Muscle of leg (tissue), 3 donors: ENCODE measurements at regions not wholly inside any gene's neighbourhood (a gene's known extent, or its start where the extent isn't known, plus 50 kb on each side); places are given as distances from the start of the nearest gene placed in this dataset.

ENCODE experiments used
- DNase-seq: peaks from one replicate; pipeline ENCODE4 v3.0.0; 2013
- H3K27ac ChIP-seq: one replicate; pipeline ENCODE4 v1.5.1; 2013; ENCODE audit warnings: mild to moderate bottlenecking, low read length, control low read depth
- H3K27me3 ChIP-seq: one replicate; pipeline ENCODE4 v1.6.1; 2013; ENCODE audit warnings: low read length; ENCODE audit not compliant: control insufficient read depth, insufficient read depth
- H3K36me3 ChIP-seq: one replicate; pipeline ENCODE4 v1.6.1; 2013; ENCODE audit warnings: low read length; ENCODE audit not compliant: control insufficient read depth, insufficient read depth
- H3K4me1 ChIP-seq: one replicate; pipeline ENCODE4 v1.6.1; 2013; ENCODE audit warnings: low read length; ENCODE audit not compliant: control insufficient read depth, insufficient read depth
- H3K4me3 ChIP-seq: one replicate; pipeline ENCODE4 v1.5.1; 2013; ENCODE audit warnings: low read length, control low read depth
- H3K9me3 ChIP-seq: replicated peaks from 2 replicates; pipeline ENCODE4 v1.6.1; 2013; ENCODE audit warnings: low read depth, low read length; ENCODE audit not compliant: control insufficient read depth
- WGBS: methylation state at CpG from one replicate; pipeline ENCODE4 v1.1.5; 2013; ENCODE audit warnings: missing lambda C conversion rate; ENCODE audit not compliant: insufficient coverage; 5-methylcytosine and 5-hydroxymethylcytosine counted together

- no peak for DNase-seq
- Histone ChIP-seq H3K27ac (no peak overlapping the region), H3K36me3 (no peaks in the 10 kb centered on the region), H3K4me1 (no peaks in the 10 kb centered on the region), H3K27me3 (no peaks in the 10 kb centered on the region), H3K9me3 (no peaks in the 10 kb centered on the region), H3K4me3 (no peak overlapping the region)
- 60% methylated on average over 1 of the region's 4 CpGs for WGBS
Observed at GRCh38 chr3:76432396-76432795, 607.5 kb upstream of the ROBO2 start.

GRCh38 chr3:76436894-76437293 lies 603.0 kb upstream of the ROBO2 start:
- no peak overlapping the region for H3K4me3 ChIP-seq
- no CpG with 5 or more reads among the region's 3 CpGs for WGBS
- DNase-seq: no peak
- H3K36me3 ChIP-seq: no peaks in the 10 kb centered on the region
- no peak overlapping the region for H3K27ac ChIP-seq
- no peaks in the 10 kb centered on the region for H3K9me3 ChIP-seq
- H3K27me3 ChIP-seq: no peaks in the 10 kb centered on the region
- no peaks in the 10 kb centered on the region for H3K4me1 ChIP-seq

- H3K27me3 ChIP-seq: no peaks in the 10 kb centered on the region
- 64% methylated on average over 2 of the region's 2 CpGs for WGBS
- no peak overlapping the region for H3K27ac ChIP-seq
- H3K36me3 ChIP-seq: no peaks in the 10 kb centered on the region
- no peak for DNase-seq
- H3K4me3 ChIP-seq: no peak overlapping the region
- H3K9me3 ChIP-seq: peaks cover 3% of the 10 kb centered on the region
- H3K4me1 ChIP-seq: no peaks in the 10 kb centered on the region
Observed at GRCh38 chr3:76438971-76439370, 600.9 kb upstream of the ROBO2 start.

GRCh38 chr3:76442374-76442915 lies 597.5 kb upstream of the ROBO2 start:
- H3K36me3 ChIP-seq: no peaks in the 10 kb centered on the region
- H3K4me3 ChIP-seq: no peak overlapping the region
- H3K9me3 ChIP-seq: peaks cover 3% of the 10 kb centered on the region
- DNase-seq: no peak
- no peak overlapping the region for H3K27ac ChIP-seq
- H3K27me3 ChIP-seq: no peaks in the 10 kb centered on the region
- 75% methylated on average over 4 of the region's 8 CpGs for WGBS
- H3K4me1 ChIP-seq: no peaks in the 10 kb centered on the region

- no peaks in the 10 kb centered on the region for H3K4me1 ChIP-seq
- H3K27ac ChIP-seq: no peak overlapping the region
- H3K36me3 ChIP-seq: no peaks in the 10 kb centered on the region
- no peaks in the 10 kb centered on the region for H3K27me3 ChIP-seq
- peaks cover 3% of the 10 kb centered on the region for H3K9me3 ChIP-seq
- no CpG with 5 or more reads among the region's 3 CpGs for WGBS
- H3K4me3 ChIP-seq: no peak overlapping the region
- DNase-seq: no peak
Observed at GRCh38 chr3:76456322-76456721, 583.6 kb upstream of the ROBO2 start.

- H3K36me3 ChIP-seq: no peaks in the 10 kb centered on the region
- no peak for DNase-seq
- H3K4me3 ChIP-seq: no peak overlapping the region
- H3K27me3 ChIP-seq: no peaks in the 10 kb centered on the region
- H3K4me1 ChIP-seq: no peaks in the 10 kb centered on the region
- no peak overlapping the region for H3K27ac ChIP-seq
- 83% methylated on average over 3 of the region's 4 CpGs for WGBS
- H3K9me3 ChIP-seq: no peaks in the 10 kb centered on the region
Observed at GRCh38 chr3:76463501-76463900, 576.4 kb upstream of the ROBO2 start.

- H3K4me3 ChIP-seq: no peak overlapping the region
- no peaks in the 10 kb centered on the region for H3K9me3 ChIP-seq
- H3K4me1 ChIP-seq: no peaks in the 10 kb centered on the region
- H3K27ac ChIP-seq: no peak overlapping the region
- WGBS: no CpG with 5 or more reads among the region's 2 CpGs
- H3K27me3 ChIP-seq: no peaks in the 10 kb centered on the region
- DNase-seq: no peak
- no peaks in the 10 kb centered on the region for H3K36me3 ChIP-seq
Observed at GRCh38 chr3:76470285-76470684, 569.6 kb upstream of the ROBO2 start.

- H3K4me3 ChIP-seq: no peak overlapping the region
- WGBS: 83% methylated on average over 4 of the region's 9 CpGs
- no peaks in the 10 kb centered on the region for H3K4me1 ChIP-seq
- no peaks in the 10 kb centered on the region for H3K27me3 ChIP-seq
- no peak overlapping the region for H3K27ac ChIP-seq
- DNase-seq: no peak
- no peaks in the 10 kb centered on the region for H3K9me3 ChIP-seq
- H3K36me3 ChIP-seq: no peaks in the 10 kb centered on the region
Observed at GRCh38 chr3:76474632-76475031, 565.3 kb upstream of the ROBO2 start.

- WGBS: no CpG with 5 or more reads among the region's 1 CpG
- no peaks in the 10 kb centered on the region for H3K27me3 ChIP-seq
- no peaks in the 10 kb centered on the region for H3K36me3 ChIP-seq
- no peaks in the 10 kb centered on the region for H3K4me1 ChIP-seq
- no peaks in the 10 kb centered on the region for H3K9me3 ChIP-seq
- H3K4me3 ChIP-seq: no peak overlapping the region
- no peak overlapping the region for H3K27ac ChIP-seq
- DNase-seq: no peak
Observed at GRCh38 chr3:76479161-76479650, 560.7 kb upstream of the ROBO2 start.

GRCh38 chr3:76482510-76482909 lies 557.4 kb upstream of the ROBO2 start:
- no peaks in the 10 kb centered on the region for H3K36me3 ChIP-seq
- no peaks in the 10 kb centered on the region for H3K9me3 ChIP-seq
- H3K27me3 ChIP-seq: no peaks in the 10 kb centered on the region
- no peak overlapping the region for H3K27ac ChIP-seq
- no peaks in the 10 kb centered on the region for H3K4me1 ChIP-seq
- DNase-seq: no peak
- 83% methylated on average over 2 of the region's 4 CpGs for WGBS
- H3K4me3 ChIP-seq: no peak overlapping the region

- no peaks in the 10 kb centered on the region for H3K36me3 ChIP-seq
- 92% methylated on average over 2 of the region's 3 CpGs for WGBS
- no peak overlapping the region for H3K27ac ChIP-seq
- H3K9me3 ChIP-seq: peaks cover 4% of the 10 kb centered on the region
- no peak overlapping the region for H3K4me3 ChIP-seq
- H3K4me1 ChIP-seq: no peaks in the 10 kb centered on the region
- H3K27me3 ChIP-seq: no peaks in the 10 kb centered on the region
- no peak for DNase-seq
Observed at GRCh38 chr3:76487446-76487845, 552.5 kb upstream of the ROBO2 start.
